ENCODE measurements at regions not wholly inside any gene's neighbourhood (a gene's known extent, or its start where the extent isn't known, plus 50 kb on each side); places are given as distances from the start of the nearest gene placed in this dataset.
"Not testable (repeated sequence)": the region's sequence is repeated elsewhere in the genome, so short reads cannot be mapped to it uniquely, and the experiment has no call there.

DNA sequence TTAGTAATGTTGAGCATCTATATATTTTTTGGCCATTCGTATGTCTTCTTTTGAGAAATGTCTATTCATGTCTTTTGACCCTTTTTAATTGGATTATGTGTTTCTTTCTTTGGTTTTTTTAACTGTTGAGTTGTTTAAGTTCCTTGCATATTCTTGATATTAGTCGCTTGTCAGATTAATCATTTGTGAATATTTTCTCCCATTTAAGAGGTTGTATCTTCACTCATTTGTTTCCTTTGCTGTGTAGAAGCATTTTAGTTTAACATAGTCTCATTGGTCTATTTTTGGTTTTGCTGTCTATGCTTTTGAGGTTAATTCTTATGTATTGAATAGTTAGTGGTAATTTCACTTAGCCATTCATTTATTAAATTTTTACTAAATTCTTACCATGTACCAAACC, 283.8 kb downstream of the ZPLD1 start:
- H3K36me3 Mint-ChIP-seq (ENCODE audit: unreplicated experiment): no peaks in the 10 kb centered on the region
- H3K27me3 Mint-ChIP-seq (ENCODE audit: unreplicated experiment): no peaks in the 10 kb centered on the region
- no peak overlapping the region for H3K27ac Mint-ChIP-seq (ENCODE audit: unreplicated experiment)
- peaks cover 6% of the 10 kb centered on the region for H3K4me1 Mint-ChIP-seq (ENCODE audit: low read depth, unreplicated experiment)
- no peak for DNase-seq
- no peaks in the 10 kb centered on the region for H3K9me3 Mint-ChIP-seq (ENCODE audit: unreplicated experiment)
- TF ChIP-seq CTCF (IDR thresholded peaks at IDR 0.05; ENCODE audit: partially characterized antibody, unreplicated experiment): no peak
- no peak overlapping the region for H3K4me3 Mint-ChIP-seq (ENCODE audit: unreplicated experiment)

DNA sequence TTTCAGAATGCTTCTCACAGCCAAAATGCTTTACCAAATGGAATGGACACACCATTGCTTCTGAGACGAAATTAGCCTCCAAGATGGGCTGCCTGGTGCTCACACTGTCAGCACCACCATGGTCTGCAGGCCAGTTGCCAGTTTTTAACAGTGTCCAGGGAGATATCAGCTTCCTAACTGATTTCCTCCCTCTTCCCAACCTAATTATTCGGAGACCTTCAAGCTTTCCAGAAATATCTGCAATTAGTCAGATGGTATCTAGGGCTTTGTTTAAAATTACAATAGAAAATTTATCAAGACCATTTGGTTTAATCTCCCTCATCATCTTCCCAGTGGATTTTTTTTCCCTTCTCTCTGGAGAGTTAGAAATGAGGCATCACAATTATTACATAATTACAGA, 287.5 kb downstream of the ZPLD1 start:
- H3K9me3 Mint-ChIP-seq (ENCODE audit: unreplicated experiment): no peaks in the 10 kb centered on the region
- no peak for DNase-seq
- TF ChIP-seq CTCF (IDR thresholded peaks at IDR 0.05; ENCODE audit: partially characterized antibody, unreplicated experiment): no peak
- H3K27ac Mint-ChIP-seq (ENCODE audit: unreplicated experiment): peak overlapping the region; percentile 59
- no peak overlapping the region for H3K4me3 Mint-ChIP-seq (ENCODE audit: unreplicated experiment)
- peaks cover 2% of the 10 kb centered on the region for H3K27me3 Mint-ChIP-seq (ENCODE audit: unreplicated experiment)
- H3K36me3 Mint-ChIP-seq (ENCODE audit: unreplicated experiment): no peaks in the 10 kb centered on the region
- H3K4me1 Mint-ChIP-seq (ENCODE audit: low read depth, unreplicated experiment): peaks cover 4% of the 10 kb centered on the region

DNA sequence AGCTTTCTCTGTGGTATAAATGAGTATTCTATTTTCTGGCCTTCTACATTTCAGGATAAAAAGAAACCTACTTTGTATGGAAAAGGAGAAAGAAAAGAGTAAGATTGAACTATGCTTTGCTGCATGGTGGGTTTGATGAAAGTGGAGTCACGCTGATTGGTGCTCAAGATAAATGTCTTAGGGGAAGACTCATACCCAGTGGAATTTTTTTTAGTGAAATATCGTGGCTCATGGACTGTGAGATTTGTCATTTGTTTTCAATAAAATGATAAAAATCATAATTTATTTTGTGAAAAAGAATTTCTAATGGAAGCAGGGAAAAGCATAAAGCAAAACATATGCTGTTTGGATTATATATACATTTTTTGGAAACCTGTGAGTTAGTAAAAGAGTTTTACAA, 292.5 kb downstream of the ZPLD1 start:
- peaks cover 2% of the 10 kb centered on the region for H3K4me1 Mint-ChIP-seq (ENCODE audit: low read depth, unreplicated experiment)
- no peak overlapping the region for H3K4me3 Mint-ChIP-seq (ENCODE audit: unreplicated experiment)
- H3K27me3 Mint-ChIP-seq (ENCODE audit: unreplicated experiment): peaks cover 2% of the 10 kb centered on the region
- H3K36me3 Mint-ChIP-seq (ENCODE audit: unreplicated experiment): no peaks in the 10 kb centered on the region
- no peak for DNase-seq
- no peak overlapping the region for H3K27ac Mint-ChIP-seq (ENCODE audit: unreplicated experiment)
- no peaks in the 10 kb centered on the region for H3K9me3 Mint-ChIP-seq (ENCODE audit: unreplicated experiment)
- no peak for TF ChIP-seq CTCF (IDR thresholded peaks at IDR 0.05; ENCODE audit: partially characterized antibody, unreplicated experiment)

DNA sequence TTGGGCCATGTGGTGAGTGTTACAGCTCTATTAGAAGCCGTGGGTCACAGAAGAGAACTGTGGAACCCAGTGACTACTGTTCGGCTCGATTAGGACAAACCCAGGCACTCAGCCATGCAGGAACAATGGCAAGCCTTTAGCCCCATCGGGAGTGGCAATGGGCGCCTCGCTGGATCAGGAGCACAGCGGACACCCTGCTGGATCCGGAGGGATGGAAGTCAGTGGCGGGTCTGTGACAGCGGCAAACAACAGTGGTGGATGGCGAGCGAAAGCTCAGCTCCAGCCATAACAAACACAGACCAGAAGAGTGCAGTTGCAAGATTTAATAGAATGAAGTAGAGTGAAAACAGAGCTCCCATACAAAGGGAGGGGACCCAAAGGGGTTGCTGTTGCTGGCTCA, 297.8 kb downstream of the ZPLD1 start:
- H3K4me1 Mint-ChIP-seq (ENCODE audit: low read depth, unreplicated experiment); H3K9me3 Mint-ChIP-seq (ENCODE audit: unreplicated experiment); DNase-seq; H3K4me3 Mint-ChIP-seq (ENCODE audit: unreplicated experiment); H3K36me3 Mint-ChIP-seq (ENCODE audit: unreplicated experiment); H3K27ac Mint-ChIP-seq (ENCODE audit: unreplicated experiment); H3K27me3 Mint-ChIP-seq (ENCODE audit: unreplicated experiment): not testable (repeated sequence)

DNA sequence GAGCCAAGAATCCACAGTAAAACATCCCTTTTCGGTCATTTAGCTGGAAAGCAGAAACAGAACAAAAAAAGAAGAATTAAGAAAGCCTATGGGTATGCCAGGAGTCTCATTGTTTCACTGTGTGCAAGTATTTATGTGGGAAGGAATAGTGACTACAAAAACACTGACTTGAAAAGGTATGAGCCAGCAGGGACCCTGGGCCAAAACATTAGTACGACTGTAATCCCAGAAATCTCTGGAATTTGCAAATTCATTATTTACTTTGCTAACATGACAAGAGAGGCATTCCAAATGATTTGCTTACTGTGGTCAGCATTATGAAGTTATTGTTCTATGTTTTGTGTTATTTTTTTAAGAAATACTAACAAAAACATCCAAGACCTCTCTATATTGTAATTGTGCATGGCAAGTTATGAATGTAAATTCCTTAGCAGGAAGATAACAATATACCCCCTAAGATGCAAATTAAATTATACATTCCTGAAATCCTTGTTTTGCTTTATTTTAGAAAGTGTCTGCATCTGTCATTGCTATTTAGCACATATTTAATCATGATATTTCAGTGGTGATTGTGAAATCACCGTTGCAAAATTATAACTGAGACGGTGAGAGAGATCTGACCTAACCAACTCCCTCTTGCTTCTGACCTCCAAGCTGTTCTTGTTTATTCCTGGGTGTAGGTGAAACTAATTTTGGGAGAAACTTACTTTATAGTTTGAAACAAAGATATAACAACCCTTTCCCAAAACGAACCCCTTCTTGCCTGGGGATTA, 299.2 kb downstream of the ZPLD1 start:
- no peak for TF ChIP-seq CTCF (IDR thresholded peaks at IDR 0.05; ENCODE audit: partially characterized antibody, unreplicated experiment)
- Mint-ChIP-seq H3K27ac (ENCODE audit: unreplicated experiment) (no peak overlapping the region), H3K4me1 (ENCODE audit: low read depth, unreplicated experiment) (no peaks in the 10 kb centered on the region), H3K36me3 (ENCODE audit: unreplicated experiment) (no peaks in the 10 kb centered on the region), H3K4me3 (ENCODE audit: unreplicated experiment) (no peak overlapping the region), H3K27me3 (ENCODE audit: unreplicated experiment) (peaks cover 2% of the 10 kb centered on the region), H3K9me3 (ENCODE audit: unreplicated experiment) (no peaks in the 10 kb centered on the region)
- no peak for DNase-seq
